ENCODE measurements at regions not wholly inside any gene's neighbourhood (a gene's known extent, or its start where the extent isn't known, plus 50 kb on each side); places are given as distances from the start of the nearest gene placed in this dataset.

DNA sequence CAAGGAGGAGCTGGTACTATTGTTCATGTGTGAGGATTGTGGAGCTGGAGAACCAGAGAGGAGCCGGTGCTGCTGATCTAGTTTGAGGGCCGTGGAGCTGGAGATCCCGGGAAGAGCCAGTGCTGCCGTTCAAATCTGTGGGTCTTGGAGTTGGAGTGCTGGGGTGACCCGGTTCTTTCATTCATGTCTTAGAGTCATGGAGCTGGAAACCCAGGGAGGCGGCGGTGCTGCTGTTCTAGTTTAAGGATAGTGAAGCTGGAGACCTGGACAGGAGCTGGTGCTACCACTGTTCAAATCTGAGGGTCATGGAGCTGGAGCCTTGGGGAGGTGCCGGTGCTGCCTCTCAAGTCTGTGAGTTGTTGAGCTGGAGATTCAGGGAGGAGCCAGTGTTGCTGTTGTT is 88.5 kb upstream of the ZNF479 start:
- TF ChIP-seq, protein P1, sequence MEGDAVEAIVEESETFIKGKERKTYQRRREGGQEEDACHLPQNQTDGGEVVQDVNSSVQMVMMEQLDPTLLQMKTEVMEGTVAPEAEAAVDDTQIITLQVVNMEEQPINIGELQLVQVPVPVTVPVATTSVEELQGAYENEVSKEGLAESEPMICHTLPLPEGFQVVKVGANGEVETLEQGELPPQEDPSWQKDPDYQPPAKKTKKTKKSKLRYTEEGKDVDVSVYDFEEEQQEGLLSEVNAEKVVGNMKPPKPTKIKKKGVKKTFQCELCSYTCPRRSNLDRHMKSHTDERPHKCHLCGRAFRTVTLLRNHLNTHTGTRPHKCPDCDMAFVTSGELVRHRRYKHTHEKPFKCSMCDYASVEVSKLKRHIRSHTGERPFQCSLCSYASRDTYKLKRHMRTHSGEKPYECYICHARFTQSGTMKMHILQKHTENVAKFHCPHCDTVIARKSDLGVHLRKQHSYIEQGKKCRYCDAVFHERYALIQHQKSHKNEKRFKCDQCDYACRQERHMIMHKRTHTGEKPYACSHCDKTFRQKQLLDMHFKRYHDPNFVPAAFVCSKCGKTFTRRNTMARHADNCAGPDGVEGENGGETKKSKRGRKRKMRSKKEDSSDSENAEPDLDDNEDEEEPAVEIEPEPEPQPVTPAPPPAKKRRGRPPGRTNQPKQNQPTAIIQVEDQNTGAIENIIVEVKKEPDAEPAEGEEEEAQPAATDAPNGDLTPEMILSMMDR (IDR thresholded peaks at IDR 0.05), result no peak
- TF ChIP-seq POLR2AphosphoS5 (IDR thresholded peaks at IDR 0.05) (no peak), POLR2A (IDR thresholded peaks at IDR 0.05) (no peak)

Data from breast epithelium (tissue), 3 donors.